GM13977 (cell line): ENCODE measurements at regions not wholly inside any gene's neighbourhood (a gene's known extent, or its start where the extent isn't known, plus 50 kb on each side); places are given as distances from the start of the nearest gene placed in this dataset.

Source experiments
- DNase-seq: peaks from one replicate; pipeline ENCODE4 v3.0.0; 2012; ENCODE audit warnings: low spot score
- CTCF ChIP-seq: IDR thresholded peaks from 2 replicates; pipeline ENCODE4 v1.5.1; 2012; ENCODE audit warnings: mild to moderate bottlenecking, control low read depth; ENCODE audit not compliant: insufficient read depth; ENCODE audit errors: extremely low read depth, missing control alignments
- in situ Hi-C: fragments of 300-500 bp; cut with MboI; formaldehyde crosslinking; loops from one replicate; pipeline ENCODE4 v1.12.0; 2022; ENCODE audit warnings: low sequenced_read_pairs, low pct_unique_long_range_greater_than_20kb, mixed read lengths, inconsistent platforms; ENCODE audit not compliant: unreplicated experiment

- in situ Hi-C loops, result no loop called here
- no peak for TF ChIP-seq CTCF
- no peak for DNase-seq
Measured at GRCh38 chr2:129050101-129050500, 731.4 kb upstream of the HS6ST1 start.

GRCh38 chr2:129055242-129055641 is 736.6 kb upstream of the HS6ST1 start:
- no peak for TF ChIP-seq CTCF
- no peak for DNase-seq
- in situ Hi-C loops, result no loop called here

GRCh38 chr2:129055824-129056223 is 737.2 kb upstream of the HS6ST1 start:
- no peak for TF ChIP-seq CTCF
- DNase-seq, result no peak
- in situ Hi-C loops, result no loop called here

- in situ Hi-C loops, result no loop called here
- no peak for DNase-seq
- TF ChIP-seq CTCF, result no peak
Measured at GRCh38 chr2:129056309-129056958, 737.8 kb upstream of the HS6ST1 start.

- no peak for TF ChIP-seq CTCF
Measured at GRCh38 chr2:129056959-129057317, 738.3 kb upstream of the HS6ST1 start.

GRCh38 chr2:129058981-129059380 is 740.3 kb upstream of the HS6ST1 start:
- DNase-seq, result no peak
- no peak for TF ChIP-seq CTCF
- in situ Hi-C loops, result no loop called here

More at GRCh38 chr2:129056959-129057317, 738.3 kb upstream of the HS6ST1 start:
- in situ Hi-C loops, result no loop called here
- no peak for DNase-seq
